ENCODE measurements at regions not wholly inside any gene's neighbourhood (a gene's known extent, or its start where the extent isn't known, plus 50 kb on each side); places are given as distances from the start of the nearest gene placed in this dataset.

DNA sequence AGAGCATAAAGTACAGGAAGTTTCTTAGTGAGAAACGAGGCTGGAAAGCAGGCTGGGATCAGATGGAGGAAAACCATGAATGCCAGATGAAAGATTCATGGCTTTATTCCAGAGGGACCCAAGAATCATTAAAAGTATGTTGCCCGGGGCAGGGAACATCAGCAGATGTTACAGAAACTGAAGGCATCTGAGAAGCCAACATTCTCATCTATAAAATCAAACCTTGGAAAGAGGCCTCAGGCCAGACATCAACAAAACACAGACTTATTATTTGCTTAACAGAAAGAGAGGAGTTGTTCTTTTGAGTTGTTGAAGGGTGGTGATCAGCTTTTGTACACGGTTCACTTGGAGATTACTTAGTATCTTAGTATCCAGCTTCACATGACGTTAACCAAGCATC is 543.6 kb downstream of the RFC3 start:
- no peak for TF ChIP-seq POLR2A (IDR thresholded peaks at IDR 0.05; ENCODE audit: low read length)
- TF ChIP-seq GATA1 (IDR thresholded peaks at IDR 0.05; ENCODE audit: low read depth, low read length), result no peak

Measured in erythroblast (primary cell).